NCI-H2196 (cell line): ENCODE measurements at regions not wholly inside any gene's neighbourhood (a gene's known extent, or its start where the extent isn't known, plus 50 kb on each side); places are given as distances from the start of the nearest gene placed in this dataset.
A peak's percentile ranks its signal among the peaks of the same experiment; 100 is the strongest.
"Not testable (repeated sequence)": the region's sequence is repeated elsewhere in the genome, so short reads cannot be mapped to it uniquely, and the experiment has no call there.

Experiments used
- DNase-seq: peaks from one replicate; lab custom pipeline; 2025; ENCODE audit not compliant: unreplicated experiment; lab: John Stamatoyannopoulos, UW

- peak; percentile 16 for DNase-seq
Observed at GRCh38 chr13:80881942-80882445, 541.1 kb upstream of the SPRY2 start.

GRCh38 chr13:80881495-80881894 lies 540.6 kb upstream of the SPRY2 start:
- DNase-seq, result peak; percentile 2

GRCh38 chr13:80881034-80881433 lies 540.1 kb upstream of the SPRY2 start:
- no peak for DNase-seq

DNA sequence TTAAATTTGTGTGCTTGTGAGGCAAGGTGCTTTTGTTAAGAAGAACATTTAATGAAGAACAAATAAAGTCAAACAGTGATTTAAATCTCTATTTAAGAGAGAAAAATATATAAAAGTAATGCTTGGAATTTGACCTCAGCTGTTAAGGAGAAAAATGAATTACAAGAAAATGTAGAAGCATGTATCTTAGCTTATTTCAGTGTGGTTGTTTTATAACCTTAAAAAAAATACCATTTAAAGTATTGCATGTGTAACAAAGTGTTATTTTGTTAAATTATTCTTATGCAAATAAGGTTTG lies 537.0 kb upstream of the SPRY2 start:
- no peak for DNase-seq

DNA sequence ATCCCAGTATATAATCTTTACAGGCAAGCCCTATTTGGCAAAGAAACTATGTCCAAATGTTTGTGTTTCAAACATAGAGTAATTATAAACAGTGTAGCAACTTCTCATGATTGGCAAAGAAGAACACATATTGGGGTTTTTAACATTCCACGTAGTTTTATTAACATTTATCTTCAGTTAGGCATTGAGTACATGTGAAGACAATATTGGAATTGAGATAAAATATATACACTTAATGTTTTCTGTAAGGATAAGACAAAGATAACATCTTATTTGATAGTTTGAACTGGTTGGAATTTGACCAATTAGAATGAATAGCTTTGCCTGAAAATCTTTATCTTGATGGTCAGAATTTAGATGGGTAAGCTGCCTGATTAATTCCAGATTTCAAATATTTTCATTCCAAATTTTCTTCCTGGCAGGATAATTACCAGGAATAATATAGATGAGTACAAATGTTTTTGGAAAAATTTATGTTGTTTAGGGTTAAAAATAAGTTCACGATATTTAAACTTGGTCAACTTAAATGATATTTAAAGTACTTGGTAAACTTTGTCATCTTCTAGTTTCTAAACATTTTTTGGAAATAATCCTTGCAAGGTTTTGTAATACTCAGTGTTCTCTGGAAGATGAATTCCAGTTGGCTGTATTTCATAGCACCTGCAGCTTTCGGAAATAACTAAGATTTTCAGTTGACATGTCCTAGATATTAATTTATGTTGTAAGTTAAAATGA lies 536.5 kb upstream of the SPRY2 start:
- DNase-seq, result no peak

DNA sequence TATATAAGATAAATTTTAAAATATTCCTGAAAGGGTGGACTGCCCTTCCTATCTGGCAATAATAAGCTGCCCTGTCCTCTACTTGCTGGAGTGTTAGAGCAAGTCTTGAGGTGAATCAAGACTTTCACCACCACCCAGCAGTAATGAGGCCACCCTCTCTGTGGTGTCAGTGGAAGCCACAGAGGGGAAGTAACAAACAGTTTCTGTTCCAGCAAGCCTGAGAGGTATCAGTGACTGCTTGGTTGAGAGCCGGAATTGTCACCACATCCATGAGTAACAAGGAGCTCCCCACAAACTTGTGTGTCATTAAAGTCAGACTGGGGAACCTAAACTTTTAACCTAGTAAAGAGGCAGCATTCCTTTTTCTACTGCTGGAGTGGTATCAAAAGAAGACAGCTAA lies 532.7 kb upstream of the SPRY2 start:
- no peak for DNase-seq

GRCh38 chr13:80871971-80872370 lies 531.0 kb upstream of the SPRY2 start:
- not testable (repeated sequence) for DNase-seq

- no peak for DNase-seq
Observed at GRCh38 chr13:80871481-80871880, 530.6 kb upstream of the SPRY2 start.

GRCh38 chr13:80870186-80870585 lies 529.3 kb upstream of the SPRY2 start:
- DNase-seq, result no peak

DNA sequence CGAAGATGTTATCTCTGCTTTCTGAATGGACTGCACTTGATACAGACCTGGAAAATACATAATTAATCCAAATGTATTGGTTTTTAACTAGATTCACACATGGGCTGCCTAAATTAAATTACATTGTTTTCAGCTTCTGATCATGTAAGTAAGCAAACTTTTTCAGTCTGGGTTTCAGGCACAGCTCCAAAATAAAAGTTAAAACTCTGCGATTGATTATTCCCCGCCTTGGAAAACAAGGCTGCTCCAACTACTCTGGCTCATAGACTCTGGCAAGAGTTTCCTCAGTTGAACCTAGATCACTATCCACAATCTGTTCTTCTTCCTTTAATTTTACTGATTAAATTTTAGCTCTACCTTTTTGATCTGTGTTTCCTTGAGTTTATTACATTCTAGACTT lies 526.0 kb upstream of the SPRY2 start:
- no peak for DNase-seq

- no peak for DNase-seq
Observed at GRCh38 chr13:80865329-80865728, 524.4 kb upstream of the SPRY2 start.

GRCh38 chr13:80862456-80862855 lies 521.5 kb upstream of the SPRY2 start:
- no peak for DNase-seq

DNA sequence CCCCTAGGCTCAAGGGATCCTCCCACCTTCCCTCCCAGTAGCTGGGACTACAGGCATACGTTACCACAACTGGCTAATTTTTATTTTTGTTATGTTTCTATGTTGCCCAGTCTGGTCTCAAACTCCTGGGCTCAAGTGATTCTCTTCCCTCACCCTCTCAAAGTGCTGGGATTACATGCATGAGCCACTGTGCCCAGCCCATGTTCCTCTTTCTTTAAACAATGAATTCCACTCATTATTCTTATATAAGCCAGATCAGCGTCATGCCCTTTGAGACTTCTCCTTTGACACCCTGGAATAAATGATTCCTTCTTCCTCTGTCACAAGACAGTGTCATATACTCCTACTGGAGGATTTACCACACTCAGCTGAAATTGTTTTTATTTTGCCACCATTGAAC lies 519.9 kb upstream of the SPRY2 start:
- DNase-seq, result no peak

GRCh38 chr13:80858131-80858530 lies 517.2 kb upstream of the SPRY2 start:
- DNase-seq, result no peak

- no peak for DNase-seq
Observed at GRCh38 chr13:80857321-80857720, 516.4 kb upstream of the SPRY2 start.

DNA sequence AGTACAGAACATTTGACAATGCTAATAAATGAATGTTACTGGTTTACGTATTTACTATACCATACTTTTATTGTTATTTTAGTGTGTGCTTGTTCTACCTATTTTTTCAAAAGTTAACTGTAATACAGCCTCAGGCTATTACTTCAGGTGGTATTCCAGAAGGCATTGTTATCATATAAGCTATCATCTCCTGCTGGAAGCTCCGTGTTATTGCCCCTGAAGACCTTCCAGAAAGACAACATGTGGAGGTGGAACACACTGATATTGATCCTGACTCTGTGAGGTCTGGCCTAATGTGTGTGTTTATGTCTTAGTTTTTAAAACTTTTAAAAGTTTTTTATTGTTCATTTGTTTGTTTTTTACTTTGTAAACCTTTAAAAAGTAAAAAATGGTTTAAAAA lies 509.8 kb upstream of the SPRY2 start:
- DNase-seq, result no peak

- DNase-seq, result no peak
Observed at GRCh38 chr13:80844164-80844563, 503.2 kb upstream of the SPRY2 start.

GRCh38 chr13:80841414-80841813 lies 500.5 kb upstream of the SPRY2 start:
- no peak for DNase-seq

- no peak for DNase-seq
Observed at GRCh38 chr13:80840316-80840976, 499.5 kb upstream of the SPRY2 start.

- no peak for DNase-seq
Observed at GRCh38 chr13:80835902-80836301, 495.0 kb upstream of the SPRY2 start.

- DNase-seq, result no peak
Observed at GRCh38 chr13:80830431-80830830, 489.5 kb upstream of the SPRY2 start.

DNA sequence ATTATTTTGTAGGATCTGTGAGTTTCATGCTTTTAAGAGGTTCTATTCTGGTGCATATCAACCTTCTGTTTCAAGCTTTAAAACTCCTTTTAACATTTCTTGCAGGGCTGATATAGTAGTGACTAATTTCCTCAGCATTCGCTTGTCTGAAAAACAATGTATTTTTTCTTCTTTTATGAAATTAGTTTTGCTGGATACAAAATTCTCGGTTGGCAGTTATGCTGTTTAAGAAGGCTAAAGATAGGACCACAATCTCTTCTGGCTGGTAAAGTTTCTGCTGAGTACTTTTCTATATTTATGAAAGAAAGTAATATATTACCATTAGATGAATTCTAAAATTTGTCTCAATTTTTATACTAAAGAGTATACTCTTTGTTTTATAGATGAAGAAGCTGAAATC lies 487.8 kb upstream of the SPRY2 start:
- no peak for DNase-seq

GRCh38 chr13:80825276-80825675 lies 484.4 kb upstream of the SPRY2 start:
- no peak for DNase-seq
